ENCODE measurements at regions not wholly inside any gene's neighbourhood (a gene's known extent, or its start where the extent isn't known, plus 50 kb on each side); places are given as distances from the start of the nearest gene placed in this dataset.
A peak's percentile ranks its signal among the peaks of the same experiment; 100 is the strongest.

GRCh38 chr4:82036181-82036580 lies 337.6 kb downstream of the HNRNPD start:
- H3K79me2 ChIP-seq (replicated peaks; ENCODE audit: insufficient read depth, low read length), result no peaks in the 10 kb centered on the region
- no peak overlapping the region for H3K4me3 ChIP-seq (ENCODE audit: low read length)
- H3K4me2 ChIP-seq (ENCODE audit: low read length), result no peak overlapping the region
- no peaks in the 10 kb centered on the region for H3F3A ChIP-seq (ENCODE audit: insufficient read depth, low read length, poor library complexity, severe bottlenecking)
- H3K9me2 ChIP-seq (ENCODE audit: insufficient read depth, low read length), result no peaks in the 10 kb centered on the region
- no peak overlapping the region for H3K27ac ChIP-seq (ENCODE audit: low read length)
- H3K9ac ChIP-seq (ENCODE audit: low read length), result no peak overlapping the region
- TF ChIP-seq SMC3 (conservative IDR thresholded peaks at IDR 0.05; ENCODE audit: poor library complexity), result no peak
- no peak for TF ChIP-seq EP300 (conservative IDR thresholded peaks at IDR 0.05; ENCODE audit: poor library complexity, severe bottlenecking)
- TF ChIP-seq CTCF (IDR thresholded peaks at IDR 0.05; ENCODE audit: poor library complexity, severe bottlenecking), result no peak
- TF ChIP-seq MXI1 (conservative IDR thresholded peaks at IDR 0.05; ENCODE audit: poor library complexity, severe bottlenecking), result no peak
- TF ChIP-seq POLR2AphosphoS5 (IDR thresholded peaks at IDR 0.05), result no peak
- no peak for TF ChIP-seq REST (IDR thresholded peaks at IDR 0.05; ENCODE audit: borderline replicate concordance)
- H4K20me1 ChIP-seq (ENCODE audit: insufficient read depth), result no peaks in the 10 kb centered on the region
- no peaks in the 10 kb centered on the region for H3K9me3 ChIP-seq (ENCODE audit: low read length)
- H3K36me3 ChIP-seq (ENCODE audit: insufficient read depth, low read length), result no peaks in the 10 kb centered on the region
- no peaks in the 10 kb centered on the region for H3K27me3 ChIP-seq (ENCODE audit: insufficient read depth, low read depth, low read length)
- no peak overlapping the region for H2AFZ ChIP-seq (ENCODE audit: low read depth, low read length)

DNA sequence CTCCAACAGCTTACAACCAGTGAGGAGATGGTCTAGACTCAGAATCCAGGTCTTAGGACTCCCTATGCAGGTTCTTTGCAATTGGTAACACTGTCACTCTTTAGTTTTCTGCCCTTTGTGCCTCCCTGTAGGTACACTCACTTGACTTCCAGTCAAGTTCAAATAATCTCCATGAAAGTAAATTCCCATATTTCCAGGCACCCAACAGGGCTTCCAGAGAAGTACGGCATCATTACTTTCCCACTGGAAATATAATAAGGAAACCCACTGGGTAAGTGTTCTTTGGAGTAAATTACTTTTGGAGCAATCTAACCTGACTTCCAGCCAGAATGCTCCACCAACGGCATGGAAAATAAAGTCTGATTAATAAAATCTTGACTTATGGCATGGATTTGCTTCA lies 338.9 kb downstream of the HNRNPD start:
- H3K27ac ChIP-seq (ENCODE audit: low read length), result no peak overlapping the region
- no peak overlapping the region for H2AFZ ChIP-seq (ENCODE audit: low read depth, low read length)
- TF ChIP-seq CTCF (IDR thresholded peaks at IDR 0.05; ENCODE audit: poor library complexity, severe bottlenecking) (no peak), REST (IDR thresholded peaks at IDR 0.05; ENCODE audit: borderline replicate concordance) (peak; percentile 78), TAF1 (IDR thresholded peaks at IDR 0.05; ENCODE audit: low read depth) (no peak)

More for the DNA sequence above, 338.9 kb downstream of the HNRNPD start:
- Histone ChIP-seq H3F3A (ENCODE audit: insufficient read depth, low read length, poor library complexity, severe bottlenecking) (no peaks in the 10 kb centered on the region), H3K27me3 (ENCODE audit: insufficient read depth, low read depth, low read length) (no peaks in the 10 kb centered on the region), H3K36me3 (ENCODE audit: insufficient read depth, low read length) (no peaks in the 10 kb centered on the region), H4K20me1 (ENCODE audit: insufficient read depth) (no peaks in the 10 kb centered on the region), H3K4me3 (ENCODE audit: low read length) (no peak overlapping the region), H3K79me2 (replicated peaks; ENCODE audit: insufficient read depth, low read length) (no peaks in the 10 kb centered on the region), H3K9ac (ENCODE audit: low read length) (no peak overlapping the region), H3K9me2 (ENCODE audit: insufficient read depth, low read length) (no peaks in the 10 kb centered on the region), H3K9me3 (ENCODE audit: low read length) (no peaks in the 10 kb centered on the region), H3K4me2 (ENCODE audit: low read length) (no peak overlapping the region)
